Left lung (tissue), 4 donors: ENCODE measurements at regions not wholly inside any gene's neighbourhood (a gene's known extent, or its start where the extent isn't known, plus 50 kb on each side); places are given as distances from the start of the nearest gene placed in this dataset.

Experiments
- ATAC-seq: fragments of 200-7000 bp; cut with Tn5 transposase; one replicate; pipeline ENCODE4 v1.9.1; 2020; ENCODE audit warnings: moderate library complexity
- DNase-seq, 4 donors: peaks; one replicate each; pipeline ENCODE4 v3.0.0-alpha.2; 2013 to 2020
- H3K27ac ChIP-seq, 2 donors: fragments of 200-600 bp; sonication (generic) in 1 of 2; one replicate each; pipeline versions ENCODE4 v1.5.0 to v1.8.0; 2020 to 2021
- H3K27me3 ChIP-seq, 2 donors: fragments of 200-600 bp; sonication (generic) in 1 of 2; one replicate each; pipeline versions ENCODE4 v1.5.0 to v1.8.0; 2020 to 2021
- H3K36me3 ChIP-seq, 2 donors: fragments of 200-600 bp; sonication (generic) in 1 of 2; one replicate each; pipeline versions ENCODE4 v1.5.0 to v1.8.0; 2020 to 2021
- H3K4me1 ChIP-seq, 2 donors: fragments of 200-600 bp; one replicate each; pipeline ENCODE4 v1.8.0; 2021
- H3K4me3 ChIP-seq, 2 donors: fragments of 200-600 bp; sonication (generic) in 1 of 2; one replicate each; pipeline versions ENCODE4 v1.5.0 to v1.8.0; 2020 to 2021; ENCODE audit warnings: mild to moderate bottlenecking in 1 of 2
- H3K9me3 ChIP-seq, 2 donors: fragments of 200-600 bp; sonication (generic) in 1 of 2; one replicate each; pipeline versions ENCODE4 v1.5.0 to v1.8.0; 2020 to 2021
- intact Hi-C, 2 donors: fragments of 100-400 bp; cut with DNase I; formaldehyde crosslinking; loops; one replicate each; pipeline versions ENCODE4 v1.11.2 to v1.14.2; 2022
- TF ChIP-seq, protein P1 (sequence below), 2 donors: fragments of 200-600 bp; sonication (generic) in 1 of 2; IDR thresholded peaks; one replicate each; pipeline versions ENCODE4 v1.5.0 to v1.8.0; 2021; ENCODE audit warnings: antibody characterized with exemption in 2 of 2
- donor health status: DM: no; HTN: yes; CAD: no.
- donor health status: DM: no; HTN: no; CAD: no.

DNA sequence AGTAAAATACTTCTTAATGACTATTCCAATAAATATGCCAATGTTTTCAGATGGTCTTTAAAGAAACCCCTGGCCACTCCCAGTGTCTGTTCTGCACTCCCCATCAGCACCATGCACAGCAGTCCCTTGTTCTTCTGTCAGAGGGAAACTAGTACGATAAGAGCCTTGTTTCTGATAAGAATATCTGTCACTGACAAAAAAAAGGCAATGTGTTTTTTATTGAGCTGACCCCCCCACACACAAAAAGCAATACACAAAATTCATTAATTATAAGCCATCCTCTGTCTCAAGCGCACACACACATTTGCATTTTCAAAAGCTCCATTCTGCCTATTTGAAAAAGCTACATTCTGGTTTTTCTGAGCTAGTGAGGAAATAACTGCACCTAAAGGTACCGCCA is 119.1 kb downstream of the ENC1 start:
- no peaks in the 10 kb centered on the region for H3K27me3 ChIP-seq
- no peak for DNase-seq
- H3K36me3 ChIP-seq: no peaks in the 10 kb centered on the region
- intact Hi-C loops: no loop called here
- H3K27ac ChIP-seq: no peak overlapping the region
- H3K4me3 ChIP-seq: no peak overlapping the region
- TF ChIP-seq, protein P1, sequence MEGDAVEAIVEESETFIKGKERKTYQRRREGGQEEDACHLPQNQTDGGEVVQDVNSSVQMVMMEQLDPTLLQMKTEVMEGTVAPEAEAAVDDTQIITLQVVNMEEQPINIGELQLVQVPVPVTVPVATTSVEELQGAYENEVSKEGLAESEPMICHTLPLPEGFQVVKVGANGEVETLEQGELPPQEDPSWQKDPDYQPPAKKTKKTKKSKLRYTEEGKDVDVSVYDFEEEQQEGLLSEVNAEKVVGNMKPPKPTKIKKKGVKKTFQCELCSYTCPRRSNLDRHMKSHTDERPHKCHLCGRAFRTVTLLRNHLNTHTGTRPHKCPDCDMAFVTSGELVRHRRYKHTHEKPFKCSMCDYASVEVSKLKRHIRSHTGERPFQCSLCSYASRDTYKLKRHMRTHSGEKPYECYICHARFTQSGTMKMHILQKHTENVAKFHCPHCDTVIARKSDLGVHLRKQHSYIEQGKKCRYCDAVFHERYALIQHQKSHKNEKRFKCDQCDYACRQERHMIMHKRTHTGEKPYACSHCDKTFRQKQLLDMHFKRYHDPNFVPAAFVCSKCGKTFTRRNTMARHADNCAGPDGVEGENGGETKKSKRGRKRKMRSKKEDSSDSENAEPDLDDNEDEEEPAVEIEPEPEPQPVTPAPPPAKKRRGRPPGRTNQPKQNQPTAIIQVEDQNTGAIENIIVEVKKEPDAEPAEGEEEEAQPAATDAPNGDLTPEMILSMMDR (IDR thresholded peaks at IDR 0.05): no peak
- ATAC-seq: no peak
- peaks cover 0 to 23% of the 10 kb centered on the region in 2 donors for H3K9me3 ChIP-seq
- no peaks in the 10 kb centered on the region for H3K4me1 ChIP-seq

DNA sequence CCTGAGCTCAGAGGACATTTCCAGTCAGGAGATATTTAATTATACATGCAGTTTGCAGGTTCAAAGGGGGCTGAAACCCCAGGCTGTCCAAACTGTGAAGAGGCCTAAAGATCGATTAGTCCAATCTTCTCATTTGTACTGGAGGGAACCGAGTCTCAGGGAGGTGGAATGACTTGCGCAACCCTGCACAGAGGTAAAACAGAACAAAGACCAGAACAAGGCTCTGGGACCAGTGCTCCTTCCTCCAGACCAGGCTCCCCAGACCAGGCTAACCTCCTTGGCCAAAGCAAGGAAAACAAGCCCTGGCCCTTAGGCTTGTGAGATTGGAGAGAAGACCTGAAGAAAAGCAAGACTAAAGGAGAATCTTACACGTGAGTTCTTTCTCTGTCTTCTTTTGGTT is 120.8 kb downstream of the ENC1 start:
- H3K4me1 ChIP-seq: no peaks in the 10 kb centered on the region
- ATAC-seq: no peak

DNA sequence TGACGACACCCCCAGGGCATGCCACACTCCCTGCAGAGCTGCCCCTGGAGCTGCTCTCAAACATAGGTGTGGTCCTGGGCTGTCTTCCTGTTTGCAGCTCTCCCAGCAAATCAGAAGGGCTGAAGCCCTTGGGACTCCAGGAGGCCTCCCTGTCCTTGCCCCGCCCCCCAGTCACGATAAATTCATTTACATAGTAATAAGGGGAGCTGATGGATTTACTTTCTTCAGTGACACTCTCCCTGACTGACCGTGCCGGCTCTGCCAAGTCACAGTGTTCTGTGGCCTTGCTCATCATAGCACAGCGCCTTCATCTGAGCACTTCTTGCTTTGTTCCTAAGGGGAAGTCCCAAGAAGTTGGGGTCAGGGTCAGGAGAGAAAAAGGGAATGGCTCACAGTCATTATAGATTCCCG is 121.4 kb downstream of the ENC1 start:
- Histone ChIP-seq H3K27ac (no peak overlapping the region), H3K4me3 (no peak overlapping the region), H3K9me3 (peaks cover 0 to 13% of the 10 kb centered on the region in 2 donors), H3K27me3 (no peaks in the 10 kb centered on the region), H3K4me1 (no peaks in the 10 kb centered on the region), H3K36me3 (no peaks in the 10 kb centered on the region)
- ATAC-seq (no peak), DNase-seq (no peak)
- intact Hi-C loops: no loop called here
- TF ChIP-seq, protein P1 (IDR thresholded peaks at IDR 0.05): no peak

More for the DNA sequence above, 120.8 kb downstream of the ENC1 start:
- intact Hi-C loops: no loop called here
- Histone ChIP-seq H3K27me3 (no peaks in the 10 kb centered on the region), H3K9me3 (peaks cover 0 to 17% of the 10 kb centered on the region in 2 donors), H3K27ac (no peak overlapping the region), H3K4me3 (no peak overlapping the region), H3K36me3 (no peaks in the 10 kb centered on the region)
- no peak for DNase-seq
- TF ChIP-seq, protein P1 (IDR thresholded peaks at IDR 0.05): no peak

DNA sequence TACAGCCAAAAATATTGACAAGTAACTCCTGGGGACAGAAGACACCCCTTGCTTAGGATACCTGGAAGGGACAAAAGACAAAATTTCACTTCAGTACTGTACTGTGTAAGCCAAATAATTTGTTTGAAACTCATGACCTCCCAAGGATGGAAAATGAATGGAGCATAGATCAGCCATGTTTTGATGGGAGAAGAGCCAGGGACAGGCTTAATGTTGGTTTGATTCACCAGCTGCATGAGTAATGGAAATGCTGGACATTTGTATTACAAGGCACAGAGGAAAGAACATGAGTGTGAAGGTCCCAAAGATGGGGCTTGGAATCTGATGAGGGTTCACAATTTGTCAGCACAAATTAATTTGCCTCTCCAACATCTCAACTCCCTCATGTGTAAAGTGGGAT is 122.8 kb downstream of the ENC1 start:
- ATAC-seq: no peak
- Histone ChIP-seq H3K27me3 (no peaks in the 10 kb centered on the region), H3K4me1 (no peaks in the 10 kb centered on the region), H3K4me3 (no peak overlapping the region), H3K36me3 (no peaks in the 10 kb centered on the region), H3K9me3 (no peaks in the 10 kb centered on the region), H3K27ac (no peak overlapping the region)
- no peak for DNase-seq
- TF ChIP-seq, protein P1 (IDR thresholded peaks at IDR 0.05): no peak
- intact Hi-C loops: no loop called here

DNA sequence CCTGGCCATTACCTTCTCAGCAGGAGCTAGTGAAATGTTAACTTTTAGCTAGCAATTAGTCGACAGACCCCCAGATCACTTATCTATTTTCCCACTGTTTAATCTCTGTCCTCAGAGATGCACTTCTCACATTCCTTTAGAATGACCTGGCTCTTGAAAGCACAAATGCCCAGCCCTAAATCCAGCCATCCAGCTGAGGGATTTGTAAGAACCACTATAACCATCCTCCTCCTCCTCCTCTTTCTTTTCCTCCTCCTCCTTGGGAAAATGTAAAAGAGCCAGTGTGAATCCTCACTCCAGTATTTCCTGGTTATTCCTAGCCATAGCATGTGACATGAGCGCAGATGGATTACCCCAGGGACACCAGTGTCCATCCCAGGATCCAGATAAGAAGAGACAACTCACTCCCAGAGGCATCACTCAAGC is 124.3 kb downstream of the ENC1 start:
- no peaks in the 10 kb centered on the region for H3K4me1 ChIP-seq
- no peak overlapping the region for H3K27ac ChIP-seq
- TF ChIP-seq, protein P1 (IDR thresholded peaks at IDR 0.05): no peak
- intact Hi-C loops: no loop called here
- no peaks in the 10 kb centered on the region for H3K9me3 ChIP-seq
- ATAC-seq (no peak), DNase-seq (no peak)
- H3K27me3 ChIP-seq: no peaks in the 10 kb centered on the region
- H3K36me3 ChIP-seq: no peaks in the 10 kb centered on the region
- H3K4me3 ChIP-seq: no peak overlapping the region
